OCI-LY7 (cell line): ENCODE measurements at regions not wholly inside any gene's neighbourhood (a gene's known extent, or its start where the extent isn't known, plus 50 kb on each side); places are given as distances from the start of the nearest gene placed in this dataset.

Source experiments
- BruUV-seq: library from RNA; stranded (reverse); fragments of 400-500 nt; replicated peaks from 2 replicates; lab custom pipeline; 2021; lab: Mats Ljungman, UMichigan
- CTCF ChIA-PET: fragments of 300-600 bp; sonication (Branson Sonifier 250); formaldehyde crosslinking; loops from one replicate; lab custom pipeline; 2022; ENCODE audit warnings: antibody characterized with exemption; ENCODE audit not compliant: unreplicated experiment; lab: Charles Lee
- POLR2A ChIA-PET: fragments of 300-600 bp; sonication (Branson Sonifier 250); formaldehyde crosslinking; loops from one replicate; lab custom pipeline; 2022; ENCODE audit warnings: antibody characterized with exemption; lab: Charles Lee
- DNase-seq: peaks from one replicate; pipeline ENCODE4 v3.0.0-alpha.2; 2015; ENCODE audit warnings: low spot score
- H2AFZ ChIP-seq: fragments of 200-600 bp; sonication (generic), shearing (Covaris generic); 2 replicates; pipeline ENCODE4 v1.6.1; 2014; ENCODE audit warnings: mild to moderate bottlenecking, antibody characterized with exemption, low read length, moderate library complexity
- H3K27ac ChIP-seq: fragments of 200-600 bp; sonication (generic); 2 replicates; pipeline ENCODE4 v1.5.1; 2014; ENCODE audit warnings: mixed run types, low read depth, mild to moderate bottlenecking, moderate library complexity, low read length, inconsistent platforms; ENCODE audit not compliant: poor library complexity, severe bottlenecking
- H3K36me3 ChIP-seq: fragments of 200-600 bp; sonication (generic); 2 replicates; pipeline ENCODE4 v1.6.1; 2014; ENCODE audit warnings: mild to moderate bottlenecking, antibody characterized with exemption, low read length, moderate library complexity, mixed read lengths; ENCODE audit not compliant: insufficient read depth
- H3K4me1 ChIP-seq: fragments of 200-600 bp; sonication (generic); 2 replicates; pipeline ENCODE4 v1.5.1; 2014; ENCODE audit warnings: mild to moderate bottlenecking, low read length; ENCODE audit not compliant: insufficient read depth, poor library complexity, severe bottlenecking
- H3K4me2 ChIP-seq: fragments of 200-600 bp; sonication (generic); 2 replicates; pipeline ENCODE4 v1.6.1; 2014; ENCODE audit warnings: mild to moderate bottlenecking, low read length
- H3K4me3 ChIP-seq: fragments of 200-600 bp; sonication (generic); 2 replicates; pipeline ENCODE4 v1.5.1; 2014; ENCODE audit warnings: mild to moderate bottlenecking, low read depth, low read length; ENCODE audit not compliant: poor library complexity, severe bottlenecking
- H3K79me2 ChIP-seq: fragments of 200-600 bp; sonication (generic); 2 replicates; pipeline ENCODE4 v1.6.1; 2016; ENCODE audit warnings: low read depth, mild to moderate bottlenecking, low read length, moderate library complexity, mixed read lengths; ENCODE audit not compliant: insufficient read depth
- H3K9me2 ChIP-seq: fragments of 200-600 bp; sonication (generic); 2 replicates; pipeline ENCODE4 v1.6.1; 2016; ENCODE audit warnings: mild to moderate bottlenecking, low read length, mixed read lengths; ENCODE audit not compliant: insufficient read depth
- H3K9me3 ChIP-seq: fragments of 200-600 bp; sonication (generic); 2 replicates; pipeline ENCODE4 v1.6.1; 2014; ENCODE audit warnings: mild to moderate bottlenecking, mixed run types, low read length, mixed read lengths
- H4K20me1 ChIP-seq: fragments of 200-600 bp; sonication (generic); 2 replicates; pipeline ENCODE4 v1.6.1; 2014; ENCODE audit warnings: mild to moderate bottlenecking, antibody characterized with exemption, low read length, moderate library complexity, mixed read lengths; ENCODE audit not compliant: insufficient read depth
- CTCF ChIP-seq: fragments of 200-600 bp; sonication (generic); conservative IDR thresholded peaks from 2 replicates; pipeline ENCODE4 v1.5.1; 2014; ENCODE audit warnings: mild to moderate bottlenecking, antibody characterized with exemption, low read length, moderate library complexity, mixed read lengths
- EZH2phosphoT487 ChIP-seq: fragments of 200-600 bp; sonication (generic); IDR thresholded peaks from 2 replicates; pipeline ENCODE4 v1.6.1; 2018; ENCODE audit warnings: low read depth, borderline replicate concordance, mild to moderate bottlenecking, mixed run types, antibody characterized with exemption, low read length, moderate library complexity, mixed read lengths
- intact Hi-C: fragments of 100-400 bp; cut with micrococcal nuclease; formaldehyde crosslinking; loops from one replicate; pipeline ENCODE4 v1.10.0; 2022; ENCODE audit not compliant: unreplicated experiment

GRCh38 chr11:116132273-116132978 is 628.2 kb upstream of the CADM1 start:
- DNase-seq = no peak
- intact Hi-C loops = no loop called here
- POLR2A ChIA-PET = no interaction called here
- Histone ChIP-seq H4K20me1 (no peaks in the 10 kb centered on the region), H3K36me3 (no peaks in the 10 kb centered on the region), H3K4me3 (no peak overlapping the region), H3K4me1 (no peaks in the 10 kb centered on the region), H3K79me2 (no peaks in the 10 kb centered on the region), H3K27ac (no peak overlapping the region), H3K4me2 (no peak overlapping the region), H3K9me2 (no peaks in the 10 kb centered on the region), H3K9me3 (no peaks in the 10 kb centered on the region), H2AFZ (no peak overlapping the region)
- CTCF ChIA-PET = no interaction called here
- BruUV-seq = no TSS peak
- no peak for TF ChIP-seq CTCF

- intact Hi-C loops = no loop called here
- DNase-seq = no peak
- H3K36me3 ChIP-seq = no peaks in the 10 kb centered on the region
- no TSS peak for BruUV-seq
- H3K4me1 ChIP-seq = no peaks in the 10 kb centered on the region
- POLR2A ChIA-PET = no interaction called here
- no peak overlapping the region for H3K27ac ChIP-seq
- no peak overlapping the region for H3K4me2 ChIP-seq
- no peaks in the 10 kb centered on the region for H3K9me2 ChIP-seq
- no peaks in the 10 kb centered on the region for H4K20me1 ChIP-seq
- CTCF ChIA-PET = no interaction called here
- H2AFZ ChIP-seq = no peak overlapping the region
- TF ChIP-seq CTCF (no peak), EZH2phosphoT487 (no peak)
- no peak overlapping the region for H3K4me3 ChIP-seq
- no peaks in the 10 kb centered on the region for H3K9me3 ChIP-seq
- no peaks in the 10 kb centered on the region for H3K79me2 ChIP-seq
These were observed 625.9 kb upstream of the CADM1 start for GRCh38 chr11:116130122-116130521.

GRCh38 chr11:116129456-116129855 is 625.2 kb upstream of the CADM1 start:
- no peak for DNase-seq
- H3K4me3 ChIP-seq = no peak overlapping the region
- TF ChIP-seq EZH2phosphoT487 = no peak
- TF ChIP-seq CTCF = no peak
- intact Hi-C loops = no loop called here
- H4K20me1 ChIP-seq = no peaks in the 10 kb centered on the region
- no peaks in the 10 kb centered on the region for H3K4me1 ChIP-seq
- no peak overlapping the region for H3K4me2 ChIP-seq
- H3K79me2 ChIP-seq = no peaks in the 10 kb centered on the region
- H2AFZ ChIP-seq = no peak overlapping the region
- no peak overlapping the region for H3K27ac ChIP-seq
- POLR2A ChIA-PET = no interaction called here
- no peaks in the 10 kb centered on the region for H3K9me3 ChIP-seq
- H3K36me3 ChIP-seq = no peaks in the 10 kb centered on the region
- BruUV-seq = no TSS peak
- CTCF ChIA-PET = interaction anchor here (0.6 kb wide), 1 partner anchor 396 kb away, joined by 3 read pairs; no protein-coding TSS in a partner anchor
- no peaks in the 10 kb centered on the region for H3K9me2 ChIP-seq
